Right hindlimb (tissue), 1 donor: ENCODE measurements at regions not wholly inside any gene's neighbourhood (a gene's known extent, or its start where the extent isn't known, plus 50 kb on each side); places are given as distances from the start of the nearest gene placed in this dataset.
"Not testable (repeated sequence)": the region's sequence is repeated elsewhere in the genome, so short reads cannot be mapped to it uniquely, and the experiment has no call there.

Source experiments
- DNase-seq: peaks from one replicate; pipeline ENCODE4 v3.0.0-alpha.2; 2018

GRCh38 chr2:140178234-140178633 is 1398.0 kb upstream of the NXPH2 start:
- DNase-seq, result no peak

DNA sequence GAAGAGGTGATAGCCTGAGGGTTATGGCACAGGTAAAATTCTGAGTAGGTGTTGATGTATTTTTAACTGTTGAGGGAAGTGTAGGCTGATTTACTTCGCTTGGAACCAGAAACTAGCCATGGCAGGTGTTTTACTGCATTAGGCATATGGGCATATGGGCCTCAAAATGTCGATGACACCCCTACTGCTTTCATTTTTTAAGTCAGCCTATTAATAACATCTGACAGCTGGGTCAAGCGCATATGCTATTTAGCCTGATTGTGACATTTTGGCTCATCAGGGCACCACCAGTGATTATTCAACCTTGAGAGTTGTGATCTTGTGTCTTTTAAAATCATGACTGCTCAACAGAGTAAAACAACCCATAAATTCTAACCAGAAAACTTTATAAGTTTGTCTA is 1396.9 kb upstream of the NXPH2 start:
- no peak for DNase-seq

DNA sequence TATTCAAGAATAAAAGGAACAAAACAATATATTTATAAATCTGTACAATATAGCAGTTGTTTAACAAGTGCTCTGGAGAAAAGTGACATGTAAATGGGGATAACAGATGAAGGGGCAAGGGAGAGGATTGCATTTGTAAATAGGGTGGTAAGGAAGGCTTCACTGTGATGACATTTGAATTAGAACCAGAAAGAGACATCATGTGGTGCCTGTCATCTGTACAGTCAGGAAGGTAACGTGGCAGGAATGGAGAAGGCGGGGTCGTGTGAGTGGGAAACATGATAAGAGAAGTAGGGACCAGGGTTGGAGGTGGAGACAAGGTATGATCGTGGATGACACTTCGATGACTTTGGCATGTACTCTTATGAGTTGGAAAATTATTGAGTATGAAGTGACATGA is 1393.6 kb upstream of the NXPH2 start:
- no peak for DNase-seq

- no peak for DNase-seq
These were observed 1384.3 kb upstream of the NXPH2 start for GRCh38 chr2:140164449-140164848.

GRCh38 chr2:140158259-140158658 is 1378.1 kb upstream of the NXPH2 start:
- no peak for DNase-seq

- DNase-seq, result no peak
These were observed 1377.6 kb upstream of the NXPH2 start for GRCh38 chr2:140157816-140158215.

- DNase-seq, result no peak
These were observed 1374.5 kb upstream of the NXPH2 start for GRCh38 chr2:140154706-140155105.

- DNase-seq, result no peak
These were observed 1374.1 kb upstream of the NXPH2 start for GRCh38 chr2:140154271-140154670.

DNA sequence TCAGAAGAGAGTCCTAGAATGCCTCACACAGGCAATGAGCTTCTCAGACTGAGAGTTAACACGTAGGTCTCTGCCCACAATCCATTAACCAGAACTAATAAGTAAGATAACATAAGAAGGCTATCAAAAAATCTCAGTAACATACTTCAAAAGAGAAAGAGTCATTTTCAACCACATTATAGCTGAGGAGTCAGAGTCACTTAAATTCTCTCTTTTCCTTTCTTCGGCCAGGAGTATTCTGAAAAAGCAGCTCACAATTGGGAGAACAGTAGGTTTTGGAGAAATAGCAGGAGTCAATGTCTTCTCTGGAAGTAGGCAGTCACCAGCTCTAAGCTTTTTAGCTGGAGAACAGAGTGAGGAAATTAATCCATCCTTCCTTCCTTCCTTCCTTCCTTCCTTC is 1364.4 kb upstream of the NXPH2 start:
- DNase-seq, result no peak

DNA sequence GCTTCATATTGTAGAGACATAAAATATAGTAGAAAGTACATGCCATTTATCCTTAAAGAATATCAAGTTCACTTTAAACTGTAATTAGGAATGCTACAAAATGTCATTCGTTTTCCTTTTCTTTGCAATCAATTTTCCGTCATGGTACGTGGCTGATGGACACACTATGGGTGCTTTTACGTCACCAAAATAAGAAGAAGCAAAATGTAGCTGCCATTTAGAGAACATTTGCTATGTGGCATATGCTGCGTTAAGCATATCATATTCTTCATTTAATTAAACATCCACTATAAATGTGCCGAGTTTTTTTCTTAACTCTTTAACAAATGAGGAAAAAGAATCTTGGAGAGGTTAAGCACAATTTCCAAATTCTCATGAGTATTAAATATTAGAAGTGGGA is 1358.5 kb upstream of the NXPH2 start:
- DNase-seq, result no peak

- DNase-seq, result no peak
These were observed 1356.7 kb upstream of the NXPH2 start for GRCh38 chr2:140136861-140137260.

DNA sequence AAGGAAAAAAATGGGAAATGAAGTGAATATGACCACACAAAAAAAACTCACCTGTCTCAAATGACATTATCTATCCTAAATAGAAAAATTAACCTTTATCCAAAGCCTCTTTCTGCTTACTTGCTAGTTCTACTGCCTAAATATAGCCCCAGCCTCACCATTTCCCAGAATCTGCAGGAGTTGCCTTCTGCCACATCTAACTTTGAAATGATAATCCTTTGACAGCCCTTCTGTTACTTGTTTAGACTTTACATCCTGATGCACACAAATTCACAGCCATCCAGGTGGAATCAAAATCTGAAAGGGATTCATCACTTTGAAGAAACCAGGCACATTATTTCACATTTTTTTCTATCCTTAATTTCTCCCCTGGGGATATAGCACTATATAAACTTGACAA is 1356.2 kb upstream of the NXPH2 start:
- DNase-seq, result no peak

GRCh38 chr2:140128909-140129308 is 1348.7 kb upstream of the NXPH2 start:
- no peak for DNase-seq

GRCh38 chr2:140122001-140122400 is 1341.8 kb upstream of the NXPH2 start:
- DNase-seq, result no peak

DNA sequence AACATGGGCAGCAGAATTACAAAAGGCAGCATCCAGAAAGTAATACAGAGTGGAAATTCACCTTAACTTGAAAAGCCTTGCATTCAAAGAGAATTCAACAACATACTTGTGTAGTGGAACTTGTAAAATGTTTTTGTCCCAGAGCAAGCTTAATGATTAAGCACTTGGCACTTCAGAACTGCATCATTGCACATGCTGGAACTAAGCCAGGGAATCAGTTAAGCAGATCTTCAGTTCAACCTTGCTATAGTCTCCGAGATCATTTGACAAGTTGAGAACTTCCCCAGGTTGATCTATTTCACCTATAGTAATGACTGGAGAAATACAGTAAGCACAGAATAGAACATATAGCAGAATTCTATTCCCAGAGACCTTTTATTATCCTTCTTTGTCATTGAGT is 1337.2 kb upstream of the NXPH2 start:
- no peak for DNase-seq

DNA sequence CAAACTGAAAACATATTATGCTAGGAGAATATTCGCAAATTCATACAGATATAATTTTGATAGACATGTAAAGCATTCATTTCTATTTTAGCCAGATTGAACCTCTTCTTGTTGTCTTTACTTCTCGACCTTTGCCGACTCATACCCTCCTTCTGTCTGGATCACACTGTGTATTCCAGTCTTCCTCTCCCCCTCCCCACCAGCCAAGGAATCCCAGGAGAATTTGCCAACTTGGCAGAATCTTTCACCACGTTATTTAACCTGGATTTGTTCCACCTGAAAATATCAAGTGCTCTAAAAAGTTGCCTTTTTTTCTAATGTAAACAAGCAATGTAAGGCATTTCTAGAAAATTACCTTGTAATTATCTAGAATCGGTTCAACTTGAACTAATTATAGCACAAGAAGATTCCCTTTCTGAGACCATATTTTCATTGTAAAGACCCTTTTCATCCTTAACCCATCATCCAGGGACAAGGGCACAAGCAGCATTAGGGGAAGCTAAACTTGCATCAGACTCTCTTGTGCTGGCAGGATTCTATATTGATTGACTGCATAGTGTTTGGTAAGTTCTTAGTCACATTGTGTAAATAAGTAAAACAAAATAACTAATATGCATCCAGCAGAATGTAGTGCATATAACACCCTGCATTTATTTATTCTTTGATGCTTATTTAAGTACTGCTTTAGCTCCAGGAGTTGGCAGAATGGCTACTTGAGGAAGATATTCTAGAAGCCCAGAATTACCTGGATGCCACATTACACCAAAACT is 1328.7 kb upstream of the NXPH2 start:
- no peak for DNase-seq

DNA sequence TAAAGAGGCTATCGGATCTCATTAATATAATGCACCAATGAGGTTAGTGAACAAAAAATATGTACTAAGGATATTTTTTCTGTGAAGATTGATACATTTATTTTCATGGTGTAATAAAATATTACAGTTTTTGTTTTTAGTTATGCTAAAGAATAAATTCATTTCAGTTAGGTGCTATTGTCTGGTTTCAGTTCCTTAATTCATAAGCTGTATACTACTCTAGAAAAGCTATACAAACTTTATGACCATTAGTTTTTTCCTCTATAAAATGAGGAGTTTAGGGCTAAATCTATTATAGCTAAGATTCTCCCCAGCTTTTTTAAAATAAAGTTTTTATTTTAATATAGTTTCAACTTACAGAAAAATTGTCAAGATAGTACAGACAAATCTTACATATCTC is 1311.7 kb upstream of the NXPH2 start:
- DNase-seq, result no peak

- DNase-seq, result no peak
These were observed 1306.8 kb upstream of the NXPH2 start for GRCh38 chr2:140086964-140087363.

GRCh38 chr2:140085674-140086073 is 1305.5 kb upstream of the NXPH2 start:
- DNase-seq, result no peak

DNA sequence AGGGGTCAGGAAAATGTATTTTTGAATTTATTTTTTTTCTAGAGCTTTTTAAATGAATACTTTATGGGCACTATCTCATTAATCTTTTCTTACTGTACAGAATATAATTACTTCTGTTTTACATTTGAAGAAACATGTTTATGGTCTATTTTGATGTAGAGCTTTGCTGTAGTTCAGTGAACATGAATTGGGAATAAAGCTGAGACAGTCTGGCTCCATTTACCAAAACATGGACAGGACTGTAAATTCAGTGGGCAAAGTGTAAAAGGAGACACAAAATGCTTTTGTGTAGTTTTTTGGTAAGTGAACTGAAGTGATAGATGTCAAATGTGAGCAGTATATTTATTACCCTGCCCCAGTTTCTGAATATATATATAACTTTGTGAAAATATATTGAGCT is 1298.8 kb upstream of the NXPH2 start:
- no peak for DNase-seq

DNA sequence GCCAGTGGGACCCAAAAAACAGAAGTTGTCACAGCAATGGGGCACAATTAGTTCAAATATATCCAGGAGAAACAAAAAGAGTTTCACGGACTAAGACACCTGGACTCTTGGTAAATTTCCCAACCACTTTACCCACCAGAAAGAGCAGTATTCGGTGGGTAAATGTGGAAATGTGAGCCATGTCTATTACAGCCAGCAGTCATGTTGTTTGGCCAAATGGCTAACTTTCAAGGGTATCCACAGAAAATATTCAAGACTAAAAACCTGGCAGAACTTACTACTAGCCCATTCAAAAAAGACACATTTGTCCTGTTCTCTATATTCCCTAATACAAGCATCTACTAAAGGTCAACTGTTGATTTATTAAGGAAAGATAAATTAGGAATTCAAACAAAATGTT is 1296.0 kb upstream of the NXPH2 start:
- no peak for DNase-seq

DNA sequence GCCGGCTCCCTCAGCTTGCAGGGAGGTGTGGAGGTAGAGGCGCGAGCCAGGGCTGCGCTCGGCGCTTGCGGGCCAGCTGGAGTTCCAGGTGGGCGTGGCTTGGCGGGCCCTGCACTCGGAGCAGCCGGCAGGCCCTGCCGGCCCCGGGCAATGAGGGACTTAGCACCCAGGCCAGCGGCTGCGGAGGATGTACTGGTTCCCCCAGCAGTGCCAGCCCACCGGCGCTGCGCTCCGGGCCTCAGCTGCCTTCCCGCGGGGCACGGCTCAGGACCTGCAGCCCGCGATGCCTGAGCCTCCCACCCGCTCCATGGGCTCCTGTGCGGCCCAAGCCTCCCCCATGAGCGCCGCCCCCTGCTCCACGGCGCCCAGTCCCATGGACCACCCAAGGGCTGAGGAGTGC is 1293.6 kb upstream of the NXPH2 start:
- not testable (repeated sequence) for DNase-seq

- DNase-seq, result peak; percentile 25
These were observed 1287.5 kb upstream of the NXPH2 start for GRCh38 chr2:140067661-140068060.

GRCh38 chr2:140064243-140064642 is 1284.1 kb upstream of the NXPH2 start:
- no peak for DNase-seq

DNA sequence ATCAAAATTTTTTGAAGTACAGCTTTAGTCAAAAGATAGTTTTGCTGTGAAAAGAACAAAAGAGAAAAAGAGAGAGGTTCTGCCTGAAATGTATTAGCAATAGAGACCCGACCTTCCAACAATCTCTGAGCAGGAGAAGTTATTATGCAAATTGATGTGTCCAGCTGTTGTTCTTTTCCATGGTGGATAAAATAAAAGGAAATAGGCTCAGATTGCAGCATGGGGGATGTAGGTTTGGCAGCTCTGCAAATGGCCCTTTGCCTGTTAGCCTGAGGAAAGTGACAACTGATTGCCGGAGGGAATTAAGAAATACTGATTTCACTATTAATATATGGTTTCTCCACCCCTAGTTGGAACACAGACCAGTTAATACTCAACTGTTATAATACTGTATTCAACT is 1283.2 kb upstream of the NXPH2 start:
- peak; percentile 83 for DNase-seq
